GM18858 (cell line): ENCODE measurements at regions not wholly inside any gene's neighbourhood (a gene's known extent, or its start where the extent isn't known, plus 50 kb on each side); places are given as distances from the start of the nearest gene placed in this dataset.
A peak's percentile ranks its signal among the peaks of the same experiment; 100 is the strongest.

Experiments used
- ATAC-seq: cut with Tn5 transposase; IDR thresholded peaks from one replicate; pipeline ENCODE4 v1.9.1; 2021; ENCODE audit not compliant: unreplicated experiment

DNA sequence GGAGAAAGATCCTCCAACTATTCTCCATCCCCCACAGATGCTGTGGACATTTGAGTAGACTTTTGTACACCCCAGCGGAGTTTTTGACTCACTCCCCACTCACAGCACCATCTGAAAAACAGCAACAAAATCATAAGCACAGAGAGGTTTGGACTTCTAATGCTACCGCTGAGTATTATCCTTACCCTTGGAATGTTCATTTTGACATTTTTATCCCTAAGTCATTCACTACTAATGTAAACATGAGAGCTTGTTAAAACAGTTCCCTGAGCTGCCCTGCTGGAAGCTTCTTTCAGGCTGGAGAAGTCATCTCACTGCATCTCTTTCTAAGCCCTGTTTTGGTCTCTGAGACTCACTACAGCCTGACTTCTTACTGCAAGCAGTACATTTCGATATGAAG, 1045.9 kb downstream of the MCTP2 start:
- ATAC-seq: no peak

DNA sequence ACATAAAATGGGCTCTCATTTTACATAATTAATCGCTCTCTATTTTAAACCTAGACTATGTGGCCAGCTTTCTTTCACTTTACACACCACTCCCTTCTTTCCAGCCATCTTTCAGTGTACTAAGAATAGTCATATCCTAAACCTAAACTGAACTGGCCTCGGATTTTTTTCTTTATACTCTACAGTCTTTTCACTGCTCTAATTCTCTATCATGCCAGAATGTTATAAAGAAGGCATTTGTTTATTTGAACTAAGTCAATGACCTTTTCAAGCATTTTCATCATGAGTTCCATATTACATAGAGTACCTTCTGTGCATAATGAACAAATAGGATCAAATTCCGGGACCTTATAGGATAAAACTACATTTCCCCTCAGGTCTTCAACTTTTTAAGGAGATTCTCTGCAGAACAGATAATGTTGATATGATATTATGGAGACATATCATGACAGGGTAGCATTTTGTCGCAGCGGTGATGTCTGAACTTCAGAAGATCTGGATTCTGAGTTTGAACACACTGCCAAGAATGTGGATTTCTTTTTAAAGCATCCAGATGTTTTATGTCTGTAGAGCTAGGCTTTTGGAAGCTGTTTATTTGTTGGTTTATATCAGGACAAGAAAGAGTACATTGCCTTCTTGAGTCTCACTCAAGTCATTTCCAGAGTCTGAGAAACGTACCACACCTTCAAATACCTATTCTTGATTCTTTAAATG, 1047.3 kb downstream of the MCTP2 start:
- ATAC-seq: no peak

DNA sequence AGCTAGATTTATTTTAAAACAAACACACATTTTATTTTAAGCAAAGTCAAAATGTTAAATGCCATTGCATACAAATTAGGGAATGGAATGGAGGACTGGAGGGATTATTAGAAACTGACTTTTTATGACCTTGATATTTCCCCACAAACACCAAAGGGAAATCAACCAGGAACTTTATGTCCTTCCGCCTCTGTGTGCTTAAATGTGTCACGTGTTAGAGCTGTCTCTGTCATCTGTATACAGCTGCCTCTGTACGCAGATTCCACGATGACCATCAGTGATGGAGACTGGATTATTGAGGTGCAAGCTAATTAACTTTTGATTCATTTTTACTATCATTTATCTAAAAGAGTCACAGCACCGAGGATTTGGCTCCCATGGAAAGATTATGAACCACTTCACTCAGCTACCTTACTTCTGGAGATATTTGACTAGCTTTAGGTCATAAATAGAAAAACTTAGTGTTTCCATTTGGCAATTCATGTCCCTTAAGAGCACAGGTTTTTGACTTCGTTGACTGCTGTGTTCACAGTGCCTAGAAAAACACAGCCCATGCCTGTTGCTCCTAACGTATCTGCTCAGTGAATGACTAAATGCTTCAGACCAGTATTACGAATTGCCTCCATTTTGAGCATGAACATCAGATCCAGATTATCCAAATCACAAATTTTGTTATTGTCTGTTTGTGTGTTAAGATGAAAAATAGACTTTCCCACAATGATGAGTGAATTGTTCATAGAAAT, 1048.1 kb downstream of the MCTP2 start:
- ATAC-seq: no peak

DNA sequence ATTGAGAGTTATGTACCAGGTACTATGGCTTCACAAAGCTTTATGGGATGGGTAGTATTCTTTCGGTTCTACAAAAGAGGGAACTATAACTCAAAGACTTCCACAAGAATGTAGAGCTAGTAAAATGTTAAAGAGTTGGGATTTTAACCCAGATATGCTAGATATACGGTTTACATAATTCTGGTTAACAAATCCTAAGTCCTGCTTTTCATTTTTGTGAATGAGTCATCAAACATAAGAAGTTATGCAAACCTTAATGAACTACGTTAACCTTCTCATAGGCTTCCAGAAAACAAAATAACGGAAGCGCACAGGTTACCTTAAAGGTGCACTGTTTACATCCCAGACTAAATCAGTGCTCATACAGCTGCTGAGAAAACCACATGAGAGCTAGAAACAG, 1049.3 kb downstream of the MCTP2 start:
- ATAC-seq: no peak

DNA sequence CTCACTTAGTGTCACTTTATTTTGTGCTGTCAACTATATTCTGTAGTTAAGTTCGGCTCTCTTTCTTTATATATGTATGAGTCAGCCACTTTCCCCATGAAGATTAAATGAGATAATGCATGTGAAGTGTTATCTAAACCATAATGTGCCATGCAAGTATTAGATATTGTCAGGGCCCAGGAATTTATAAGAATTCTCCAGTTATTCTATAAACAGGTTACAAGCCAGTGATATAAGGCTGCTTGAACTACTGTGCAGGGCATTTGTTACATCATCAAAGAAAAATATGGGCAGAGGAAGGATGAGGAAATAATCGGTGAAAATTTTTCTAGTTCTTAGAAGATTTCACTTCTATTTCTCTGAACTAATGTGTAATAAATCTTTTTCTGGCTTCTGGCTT, 1049.0 kb upstream of the NR2F2 start:
- ATAC-seq: no peak

DNA sequence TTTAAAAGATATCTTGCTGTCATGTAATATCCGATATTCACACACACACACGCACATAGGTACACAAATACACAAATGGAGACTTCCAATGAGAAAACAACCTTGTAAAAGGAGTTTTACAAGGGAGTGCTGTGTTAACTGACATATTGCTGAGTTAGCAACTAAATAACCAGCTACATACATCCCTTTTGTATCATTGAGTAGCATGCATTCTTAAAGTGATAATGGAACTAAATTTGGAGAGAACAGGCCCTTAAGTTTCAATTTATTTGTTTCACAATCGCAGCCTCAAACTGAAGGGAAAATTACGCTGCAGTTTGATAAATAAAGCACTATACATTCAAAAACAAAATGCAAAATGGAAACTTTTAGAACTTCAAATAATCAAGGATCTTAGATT, 1046.0 kb upstream of the NR2F2 start:
- ATAC-seq: no peak

DNA sequence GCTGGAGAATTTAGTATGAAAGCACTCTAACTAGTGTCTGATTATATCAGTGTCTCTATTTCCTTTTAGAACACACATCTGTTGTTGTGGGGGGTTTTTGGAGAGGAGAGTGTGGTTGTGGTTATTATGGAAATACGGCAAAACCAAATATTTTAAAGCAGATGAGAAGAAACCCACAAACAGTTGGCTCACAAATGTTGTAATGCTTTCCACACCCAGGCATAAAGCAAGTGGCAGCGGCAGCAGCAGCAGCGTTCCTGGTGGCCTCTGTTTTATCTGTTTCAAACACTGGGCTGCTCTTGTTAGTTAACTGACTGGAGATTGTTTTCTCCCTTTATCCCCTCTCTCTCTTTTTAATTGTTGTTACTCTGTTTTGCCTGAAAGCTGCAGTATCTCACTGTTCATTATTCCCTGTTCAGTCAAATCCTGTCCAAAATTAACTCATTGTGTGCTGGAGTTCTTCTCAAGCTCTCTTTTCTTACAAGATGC, 1045.5 kb upstream of the NR2F2 start:
- no peak for ATAC-seq

DNA sequence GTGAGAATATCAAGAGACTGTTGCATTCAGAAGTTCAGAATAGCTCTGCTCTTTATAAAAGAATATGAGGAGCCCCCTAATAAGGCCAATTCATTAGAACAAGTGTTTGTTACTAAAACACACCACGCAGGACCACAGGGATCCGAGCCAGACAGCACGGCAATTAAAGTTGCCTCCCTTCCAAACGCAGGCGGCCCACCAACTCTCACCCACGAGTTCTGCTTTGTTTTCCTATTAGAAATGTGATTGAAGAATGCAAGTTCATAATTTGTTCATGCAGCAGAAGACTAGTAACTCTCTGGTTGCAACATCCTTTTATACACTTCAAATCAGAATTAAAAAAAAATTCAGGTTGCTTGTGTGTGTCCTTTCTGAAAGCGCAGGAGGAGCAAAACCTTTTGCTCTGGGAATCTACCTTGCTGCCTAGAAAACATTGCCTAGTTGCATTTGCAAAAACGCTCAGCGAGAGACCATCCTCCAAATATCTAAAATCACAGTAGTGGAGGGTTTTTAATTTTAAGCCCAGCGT, 1044.1 kb upstream of the NR2F2 start:
- no peak for ATAC-seq

DNA sequence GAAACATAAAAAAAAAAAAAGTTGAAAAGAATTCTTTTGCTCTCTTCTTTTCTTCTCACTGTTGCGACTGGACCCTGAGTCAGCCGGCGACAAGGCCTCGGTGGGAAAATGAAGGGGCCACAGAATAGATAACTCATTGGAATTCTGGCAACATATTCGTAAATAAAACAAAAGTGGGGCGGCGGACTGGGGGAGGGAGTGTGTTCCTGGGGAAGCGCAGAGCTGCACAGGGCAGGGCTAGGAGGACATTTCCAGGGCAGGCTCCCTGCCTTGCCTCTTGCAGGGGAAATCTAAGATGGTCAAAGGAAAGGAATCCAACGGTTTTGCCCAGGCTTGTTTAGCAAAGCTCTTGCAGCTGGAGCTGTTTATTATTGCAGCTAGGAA, 1042.8 kb upstream of the NR2F2 start:
- no peak for ATAC-seq

DNA sequence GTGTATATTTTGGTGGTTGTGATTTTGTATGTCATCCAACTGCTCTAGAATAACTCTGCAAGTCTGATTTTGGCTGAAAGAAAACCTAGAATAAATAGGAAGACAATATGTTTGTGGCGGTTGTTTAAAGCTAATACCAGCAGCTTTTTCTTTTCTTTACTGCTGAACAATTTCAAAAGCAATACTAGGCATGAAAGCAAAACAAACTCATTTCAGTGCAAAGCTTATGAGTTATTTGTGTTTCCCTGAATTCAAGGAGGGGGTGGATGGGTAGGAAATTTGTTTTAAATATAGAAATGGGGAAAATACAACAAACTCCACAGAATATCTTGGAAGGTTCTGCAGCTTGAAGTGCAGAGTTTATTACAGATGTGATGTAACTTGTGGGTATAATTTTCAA, 1041.9 kb upstream of the NR2F2 start:
- ATAC-seq: no peak

DNA sequence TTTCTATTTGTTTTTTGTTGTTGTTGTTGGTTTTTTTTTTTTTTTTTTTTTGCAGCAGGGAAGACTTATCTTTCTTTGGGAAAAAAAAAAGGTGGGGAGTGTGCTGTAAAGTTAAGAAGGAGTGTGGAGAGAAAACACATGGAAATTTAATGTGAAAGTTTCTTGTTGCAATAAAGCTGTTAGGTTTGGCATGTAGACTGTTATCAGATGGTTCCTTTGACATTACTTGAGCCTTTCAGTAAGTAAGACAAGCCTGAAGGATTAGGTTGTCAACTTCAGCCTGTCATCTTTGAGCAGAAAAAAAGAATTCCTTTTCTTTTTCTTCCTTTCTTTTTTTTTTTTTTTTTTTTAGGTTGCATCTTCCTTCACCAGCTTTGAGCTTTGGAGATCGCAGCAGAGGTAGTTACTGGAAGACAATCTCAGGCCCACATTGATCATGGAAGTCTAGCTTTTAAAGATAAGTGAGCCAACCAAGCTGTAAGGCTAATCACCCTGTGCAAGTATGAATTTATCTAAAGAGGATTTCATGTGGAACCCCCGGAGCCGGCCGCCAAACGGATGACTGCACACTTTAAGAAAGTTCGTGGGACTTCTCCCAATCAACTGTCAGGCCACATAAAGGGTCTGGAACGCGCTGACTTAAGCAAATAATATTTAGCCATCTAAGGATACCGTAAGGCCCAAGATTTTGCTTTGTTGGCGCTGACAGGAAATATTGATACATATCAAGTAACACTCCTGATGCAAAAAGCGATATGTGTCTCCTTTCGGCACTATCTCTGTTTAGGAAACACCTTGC, 1040.1 kb upstream of the NR2F2 start:
- no peak for ATAC-seq

DNA sequence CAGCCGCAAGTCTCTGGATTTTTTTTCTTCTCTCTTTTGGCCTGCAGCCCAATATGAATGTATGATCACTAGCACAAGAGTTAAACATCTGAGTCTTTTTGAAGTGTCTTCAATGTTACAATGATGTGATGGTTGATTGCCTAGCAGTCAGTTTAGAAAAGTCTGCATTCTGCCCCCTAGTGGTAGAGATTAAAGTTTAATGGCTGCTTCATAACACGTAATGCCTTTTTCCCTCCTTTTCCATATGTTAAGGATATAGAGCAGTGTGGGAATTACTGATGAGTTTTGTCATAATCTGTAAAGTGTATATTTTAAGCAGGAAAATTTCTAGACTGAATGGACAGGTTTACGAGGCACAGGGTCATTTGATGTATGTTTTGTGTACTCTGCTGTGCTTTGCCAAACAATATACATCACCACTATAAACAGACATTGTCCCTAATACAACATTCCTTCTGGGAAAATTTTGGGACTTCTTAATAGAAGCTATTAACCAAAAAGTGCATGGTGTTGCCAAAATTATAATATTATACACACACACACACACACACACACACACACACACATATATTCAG, 1038.5 kb upstream of the NR2F2 start:
- ATAC-seq: peak; percentile 62

DNA sequence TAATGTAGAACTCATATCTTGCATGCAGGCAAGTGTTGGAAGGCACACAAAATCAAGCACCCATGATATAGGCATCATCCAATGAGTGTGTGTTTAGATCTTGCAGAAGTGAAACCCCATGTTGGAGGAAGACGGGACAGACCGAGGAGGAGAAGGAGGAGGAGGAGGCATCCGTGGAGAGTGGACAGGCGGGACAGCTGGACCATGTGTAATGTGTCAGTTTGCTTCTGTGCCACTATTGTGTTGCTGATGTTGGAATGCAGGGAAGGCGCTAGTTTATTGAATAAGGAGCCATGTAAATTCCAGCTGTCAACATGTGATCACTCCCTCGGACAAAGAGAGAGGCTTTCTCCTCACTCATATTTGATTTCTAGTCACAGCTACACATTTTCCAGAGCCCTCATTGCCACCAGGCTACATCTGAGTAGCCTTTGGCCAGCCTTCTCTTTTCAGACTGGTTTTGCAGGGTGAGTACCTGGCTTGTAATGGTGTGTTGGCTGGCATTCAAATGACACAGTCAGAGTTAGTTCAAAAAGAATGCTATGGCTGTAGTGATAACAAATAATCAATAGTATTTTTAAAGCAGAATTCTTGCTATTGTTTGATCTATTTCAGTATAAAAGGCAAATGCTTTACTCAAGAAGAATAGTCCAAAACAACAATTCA, 1037.6 kb upstream of the NR2F2 start:
- no peak for ATAC-seq

DNA sequence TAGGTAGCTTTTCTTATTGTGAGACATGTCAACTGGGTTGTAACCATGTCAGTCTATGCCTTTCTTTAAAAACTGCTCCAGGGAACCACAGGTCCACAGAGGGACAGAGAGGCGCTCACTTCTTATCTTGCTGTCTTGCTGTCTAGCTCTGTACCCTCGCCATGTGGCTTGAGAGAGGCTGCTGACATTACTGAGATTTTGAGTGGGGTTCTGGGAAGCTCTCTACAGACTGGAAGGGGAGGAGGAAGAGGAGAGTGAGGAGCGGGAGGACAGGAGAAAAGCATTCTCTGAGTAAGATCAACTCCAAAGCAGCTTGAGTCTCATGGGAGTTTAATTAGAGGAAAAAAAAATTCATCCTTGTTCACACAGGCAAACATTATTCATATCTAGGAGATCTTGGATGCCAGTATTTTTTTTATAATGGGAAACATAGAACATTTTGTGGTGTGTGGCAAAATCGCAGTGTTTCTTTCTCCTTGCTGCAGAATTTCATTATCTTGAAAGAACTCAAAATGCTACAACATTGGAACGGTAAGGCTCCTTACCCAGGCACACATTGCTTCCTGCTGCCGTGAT, 1037.0 kb upstream of the NR2F2 start:
- no peak for ATAC-seq

DNA sequence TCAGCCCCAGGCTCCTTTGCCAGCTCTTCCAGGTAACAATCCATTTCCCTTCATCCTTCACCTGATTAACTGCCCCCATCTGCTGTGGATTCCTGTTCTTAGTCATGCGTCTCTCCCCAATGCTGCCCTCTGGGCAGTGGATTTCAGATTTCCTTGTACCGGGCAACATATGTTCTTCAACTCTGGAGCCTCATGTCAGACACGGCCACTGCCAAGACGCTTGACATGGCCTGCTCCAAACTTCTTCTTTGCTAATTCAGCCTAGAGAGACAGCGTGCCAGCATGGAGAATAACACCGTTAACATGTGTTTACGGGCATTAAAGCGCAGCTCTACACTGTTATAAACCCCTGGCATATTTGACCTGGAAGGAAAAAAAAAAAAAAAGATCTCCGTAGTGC, 1035.1 kb upstream of the NR2F2 start:
- ATAC-seq: no peak

DNA sequence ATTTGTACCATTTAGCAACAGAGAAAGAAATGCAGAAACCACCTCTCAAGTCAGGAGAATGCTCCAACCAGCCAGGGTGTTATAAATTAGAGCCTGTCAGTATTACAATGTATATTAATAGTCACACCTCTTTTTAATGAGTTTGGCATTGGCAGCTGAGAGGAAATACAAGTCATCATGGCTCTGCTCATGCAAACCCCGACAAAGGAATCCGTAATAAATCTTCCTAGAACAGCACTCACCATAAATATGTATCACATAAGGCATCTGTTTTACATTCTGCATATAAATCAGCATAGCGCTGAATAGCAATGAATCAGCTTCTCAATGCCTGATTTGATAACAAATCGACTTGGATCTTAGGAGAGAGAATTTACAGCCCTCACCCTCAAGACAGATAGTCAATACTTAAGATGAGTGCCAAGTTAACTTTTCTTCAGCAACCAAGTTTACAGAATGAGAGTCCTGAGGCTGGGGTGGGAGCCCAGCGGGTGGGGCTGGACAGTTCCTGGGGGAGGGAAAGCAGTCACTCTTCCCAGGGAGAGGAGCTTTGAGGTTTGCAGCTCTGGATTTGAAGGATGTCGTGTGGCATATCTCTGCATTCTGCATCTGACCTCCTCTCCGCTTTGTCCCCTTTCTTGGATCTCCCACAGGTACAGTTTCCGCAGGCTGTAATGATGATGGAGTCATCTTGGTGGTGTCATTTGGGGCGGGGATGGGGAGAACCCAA, 1034.4 kb upstream of the NR2F2 start:
- ATAC-seq: no peak

DNA sequence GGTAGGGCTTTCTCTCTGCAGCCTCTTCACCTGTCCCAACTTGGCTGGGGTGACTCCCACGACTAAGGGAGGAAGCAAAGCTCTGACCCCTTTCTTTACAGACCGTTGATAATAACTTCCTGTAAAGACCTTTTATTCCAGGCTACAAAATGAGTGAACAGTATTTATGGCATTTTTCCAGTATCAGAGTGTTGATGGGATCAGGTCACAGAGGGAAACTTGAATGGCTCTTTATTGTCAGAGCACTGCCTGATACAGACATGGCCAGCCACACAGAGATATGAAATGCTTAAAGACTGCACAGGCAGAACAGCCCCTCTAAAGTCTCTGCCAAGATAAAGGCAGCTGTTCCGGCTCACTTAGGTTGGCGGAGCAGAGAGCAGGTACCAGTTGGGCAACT, 1033.9 kb upstream of the NR2F2 start:
- ATAC-seq: no peak

DNA sequence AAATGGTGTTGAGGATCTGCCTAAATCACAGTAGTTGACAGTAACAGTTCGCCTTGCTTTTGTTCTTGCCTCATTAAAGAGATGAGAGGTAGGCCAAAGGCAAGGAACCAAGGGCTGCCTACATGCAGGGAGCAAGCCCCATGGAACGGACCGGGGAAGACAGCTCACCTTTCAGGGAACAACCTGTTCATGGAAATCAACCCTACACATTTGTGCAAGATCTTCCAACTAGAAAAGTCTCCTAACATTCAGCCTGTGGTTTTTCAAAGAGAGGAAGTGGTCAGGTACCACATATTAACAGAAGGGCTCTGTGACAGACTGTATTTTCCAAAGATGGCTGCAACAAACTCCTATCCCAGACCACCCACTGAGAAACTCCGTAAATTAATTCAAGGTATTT, 1031.8 kb upstream of the NR2F2 start:
- ATAC-seq: no peak

DNA sequence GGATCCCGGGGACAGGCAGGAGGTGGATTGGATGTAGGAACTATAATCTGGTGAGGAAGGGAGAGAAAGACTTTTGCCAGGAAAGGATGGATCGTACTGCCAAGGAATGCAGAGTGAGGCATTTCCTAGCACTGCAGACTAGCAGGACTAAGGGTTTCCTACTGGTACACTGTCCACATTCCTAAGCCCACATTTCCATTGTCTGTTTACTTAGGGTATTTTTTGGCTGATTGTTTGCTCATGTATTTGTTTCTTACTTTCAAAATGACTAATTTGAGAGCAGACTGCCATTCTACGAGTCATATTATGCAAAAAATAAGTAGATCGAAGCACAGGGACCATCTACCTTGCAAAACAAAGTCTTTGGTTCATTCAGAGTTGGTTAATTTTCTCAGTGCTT, 1029.5 kb upstream of the NR2F2 start:
- no peak for ATAC-seq

DNA sequence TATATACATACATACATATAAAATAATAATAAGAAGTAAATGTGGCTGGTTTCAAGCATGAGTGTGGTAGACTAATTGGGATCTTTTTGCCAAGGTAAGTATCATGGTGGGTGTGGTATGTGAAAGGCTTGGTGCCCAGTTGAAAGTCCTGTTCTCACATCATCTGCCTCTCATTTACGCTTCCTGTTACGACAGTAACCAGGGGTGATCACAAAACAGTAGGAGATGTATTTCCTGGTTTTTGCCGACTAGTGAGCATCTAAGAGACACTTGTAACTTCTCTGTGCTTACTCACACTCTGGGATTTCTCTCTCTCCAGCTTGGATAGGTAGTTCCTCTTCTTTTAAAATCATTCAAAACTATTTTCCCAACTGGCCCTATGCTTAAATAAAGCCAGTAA, 1028.3 kb upstream of the NR2F2 start:
- no peak for ATAC-seq
